ENCODE measurements at regions not wholly inside any gene's neighbourhood (a gene's known extent, or its start where the extent isn't known, plus 50 kb on each side); places are given as distances from the start of the nearest gene placed in this dataset.

DNA sequence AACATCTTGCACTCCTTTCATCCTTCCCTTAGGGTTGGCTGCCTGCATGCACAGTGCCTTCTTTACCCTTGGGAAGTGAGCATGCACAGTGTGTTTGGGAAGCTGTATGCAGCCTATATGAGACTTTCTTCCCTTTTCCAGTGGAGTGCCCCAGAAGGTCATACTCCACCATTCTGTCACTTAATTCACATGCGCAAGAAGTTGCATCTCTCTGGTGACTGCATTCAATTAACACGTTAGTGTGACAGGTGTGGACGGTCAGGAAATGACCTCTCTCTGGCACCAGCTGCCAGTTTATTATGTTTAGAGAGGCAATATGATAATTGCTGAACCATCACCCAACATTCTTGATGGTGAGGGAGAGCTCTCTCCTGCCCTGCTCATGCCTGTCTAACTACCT is 770.0 kb downstream of the FLRT2 start (continued):
- TF ChIP-seq, protein P1, sequence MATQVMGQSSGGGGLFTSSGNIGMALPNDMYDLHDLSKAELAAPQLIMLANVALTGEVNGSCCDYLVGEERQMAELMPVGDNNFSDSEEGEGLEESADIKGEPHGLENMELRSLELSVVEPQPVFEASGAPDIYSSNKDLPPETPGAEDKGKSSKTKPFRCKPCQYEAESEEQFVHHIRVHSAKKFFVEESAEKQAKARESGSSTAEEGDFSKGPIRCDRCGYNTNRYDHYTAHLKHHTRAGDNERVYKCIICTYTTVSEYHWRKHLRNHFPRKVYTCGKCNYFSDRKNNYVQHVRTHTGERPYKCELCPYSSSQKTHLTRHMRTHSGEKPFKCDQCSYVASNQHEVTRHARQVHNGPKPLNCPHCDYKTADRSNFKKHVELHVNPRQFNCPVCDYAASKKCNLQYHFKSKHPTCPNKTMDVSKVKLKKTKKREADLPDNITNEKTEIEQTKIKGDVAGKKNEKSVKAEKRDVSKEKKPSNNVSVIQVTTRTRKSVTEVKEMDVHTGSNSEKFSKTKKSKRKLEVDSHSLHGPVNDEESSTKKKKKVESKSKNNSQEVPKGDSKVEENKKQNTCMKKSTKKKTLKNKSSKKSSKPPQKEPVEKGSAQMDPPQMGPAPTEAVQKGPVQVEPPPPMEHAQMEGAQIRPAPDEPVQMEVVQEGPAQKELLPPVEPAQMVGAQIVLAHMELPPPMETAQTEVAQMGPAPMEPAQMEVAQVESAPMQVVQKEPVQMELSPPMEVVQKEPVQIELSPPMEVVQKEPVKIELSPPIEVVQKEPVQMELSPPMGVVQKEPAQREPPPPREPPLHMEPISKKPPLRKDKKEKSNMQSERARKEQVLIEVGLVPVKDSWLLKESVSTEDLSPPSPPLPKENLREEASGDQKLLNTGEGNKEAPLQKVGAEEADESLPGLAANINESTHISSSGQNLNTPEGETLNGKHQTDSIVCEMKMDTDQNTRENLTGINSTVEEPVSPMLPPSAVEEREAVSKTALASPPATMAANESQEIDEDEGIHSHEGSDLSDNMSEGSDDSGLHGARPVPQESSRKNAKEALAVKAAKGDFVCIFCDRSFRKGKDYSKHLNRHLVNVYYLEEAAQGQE (IDR thresholded peaks at IDR 0.05; ENCODE audit: unreplicated experiment): no peak
- no peak for TF ChIP-seq NANOG (IDR thresholded peaks at IDR 0.05; ENCODE audit: borderline replicate concordance)
- TF ChIP-seq ZNF331 (CRISPR knock-in tag; IDR thresholded peaks at IDR 0.05; ENCODE audit: low read depth): no peak
- TF ChIP-seq, protein P2, sequence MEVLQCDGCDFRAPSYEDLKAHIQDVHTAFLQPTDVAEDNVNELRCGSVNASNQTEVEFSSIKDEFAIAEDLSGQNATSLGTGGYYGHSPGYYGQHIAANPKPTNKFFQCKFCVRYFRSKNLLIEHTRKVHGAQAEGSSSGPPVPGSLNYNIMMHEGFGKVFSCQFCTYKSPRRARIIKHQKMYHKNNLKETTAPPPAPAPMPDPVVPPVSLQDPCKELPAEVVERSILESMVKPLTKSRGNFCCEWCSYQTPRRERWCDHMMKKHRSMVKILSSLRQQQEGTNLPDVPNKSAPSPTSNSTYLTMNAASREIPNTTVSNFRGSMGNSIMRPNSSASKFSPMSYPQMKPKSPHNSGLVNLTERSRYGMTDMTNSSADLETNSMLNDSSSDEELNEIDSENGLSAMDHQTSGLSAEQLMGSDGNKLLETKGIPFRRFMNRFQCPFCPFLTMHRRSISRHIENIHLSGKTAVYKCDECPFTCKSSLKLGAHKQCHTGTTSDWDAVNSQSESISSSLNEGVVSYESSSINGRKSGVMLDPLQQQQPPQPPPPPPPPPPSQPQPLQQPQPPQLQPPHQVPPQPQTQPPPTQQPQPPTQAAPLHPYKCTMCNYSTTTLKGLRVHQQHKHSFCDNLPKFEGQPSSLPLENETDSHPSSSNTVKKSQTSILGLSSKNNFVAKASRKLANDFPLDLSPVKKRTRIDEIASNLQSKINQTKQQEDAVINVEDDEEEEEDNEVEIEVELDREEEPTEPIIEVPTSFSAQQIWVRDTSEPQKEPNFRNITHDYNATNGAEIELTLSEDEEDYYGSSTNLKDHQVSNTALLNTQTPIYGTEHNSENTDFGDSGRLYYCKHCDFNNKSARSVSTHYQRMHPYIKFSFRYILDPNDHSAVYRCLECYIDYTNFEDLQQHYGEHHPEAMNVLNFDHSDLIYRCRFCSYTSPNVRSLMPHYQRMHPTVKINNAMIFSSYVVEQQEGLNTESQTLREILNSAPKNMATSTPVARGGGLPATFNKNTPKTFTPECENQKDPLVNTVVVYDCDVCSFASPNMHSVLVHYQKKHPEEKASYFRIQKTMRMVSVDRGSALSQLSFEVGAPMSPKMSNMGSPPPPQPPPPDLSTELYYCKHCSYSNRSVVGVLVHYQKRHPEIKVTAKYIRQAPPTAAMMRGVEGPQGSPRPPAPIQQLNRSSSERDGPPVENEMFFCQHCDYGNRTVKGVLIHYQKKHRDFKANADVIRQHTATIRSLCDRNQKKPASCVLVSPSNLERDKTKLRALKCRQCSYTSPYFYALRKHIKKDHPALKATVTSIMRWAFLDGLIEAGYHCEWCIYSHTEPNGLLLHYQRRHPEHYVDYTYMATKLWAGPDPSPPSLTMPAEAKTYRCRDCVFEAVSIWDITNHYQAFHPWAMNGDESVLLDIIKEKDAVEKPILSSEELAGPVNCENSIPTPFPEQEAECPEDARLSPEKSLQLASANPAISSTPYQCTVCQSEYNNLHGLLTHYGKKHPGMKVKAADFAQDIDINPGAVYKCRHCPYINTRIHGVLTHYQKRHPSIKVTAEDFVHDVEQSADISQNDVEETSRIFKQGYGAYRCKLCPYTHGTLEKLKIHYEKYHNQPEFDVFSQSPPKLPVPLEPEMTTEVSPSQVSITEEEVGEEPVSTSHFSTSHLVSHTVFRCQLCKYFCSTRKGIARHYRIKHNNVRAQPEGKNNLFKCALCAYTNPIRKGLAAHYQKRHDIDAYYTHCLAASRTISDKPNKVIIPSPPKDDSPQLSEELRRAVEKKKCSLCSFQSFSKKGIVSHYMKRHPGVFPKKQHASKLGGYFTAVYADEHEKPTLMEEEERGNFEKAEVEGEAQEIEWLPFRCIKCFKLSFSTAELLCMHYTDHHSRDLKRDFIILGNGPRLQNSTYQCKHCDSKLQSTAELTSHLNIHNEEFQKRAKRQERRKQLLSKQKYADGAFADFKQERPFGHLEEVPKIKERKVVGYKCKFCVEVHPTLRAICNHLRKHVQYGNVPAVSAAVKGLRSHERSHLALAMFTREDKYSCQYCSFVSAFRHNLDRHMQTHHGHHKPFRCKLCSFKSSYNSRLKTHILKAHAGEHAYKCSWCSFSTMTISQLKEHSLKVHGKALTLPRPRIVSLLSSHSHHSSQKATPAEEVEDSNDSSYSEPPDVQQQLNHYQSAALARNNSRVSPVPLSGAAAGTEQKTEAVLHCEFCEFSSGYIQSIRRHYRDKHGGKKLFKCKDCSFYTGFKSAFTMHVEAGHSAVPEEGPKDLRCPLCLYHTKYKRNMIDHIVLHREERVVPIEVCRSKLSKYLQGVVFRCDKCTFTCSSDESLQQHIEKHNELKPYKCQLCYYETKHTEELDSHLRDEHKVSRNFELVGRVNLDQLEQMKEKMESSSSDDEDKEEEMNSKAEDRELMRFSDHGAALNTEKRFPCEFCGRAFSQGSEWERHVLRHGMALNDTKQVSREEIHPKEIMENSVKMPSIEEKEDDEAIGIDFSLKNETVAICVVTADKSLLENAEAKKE (CRISPR knock-in tag; IDR thresholded peaks at IDR 0.05): no peak
- no peak for TF ChIP-seq POLR2AphosphoS5 (IDR thresholded peaks at IDR 0.05; ENCODE audit: low read depth)

DNA sequence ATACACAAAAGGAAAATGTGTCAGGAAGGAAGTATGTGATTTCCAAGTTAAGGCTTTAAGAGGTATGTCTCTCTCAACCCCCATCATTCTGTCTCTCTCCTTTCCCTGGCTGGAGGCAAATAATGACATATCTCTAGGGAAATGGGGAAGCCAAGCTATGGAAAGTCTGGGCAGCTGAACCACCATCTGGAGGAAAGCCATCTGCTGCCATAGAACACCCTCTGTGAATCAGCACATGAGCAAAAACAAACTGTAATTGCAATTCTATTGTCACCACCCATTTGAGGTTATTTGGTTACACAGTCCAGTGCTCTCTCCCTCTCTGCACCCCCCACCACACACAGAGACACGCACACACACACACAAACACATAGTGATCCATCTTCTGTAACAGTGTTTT is 766.2 kb downstream of the FLRT2 start:
- DNase-seq (ENCODE audit: low spot score): no peak
- Mint-ChIP-seq H3K27me3 (ENCODE audit: insufficient read depth, low read depth, poor library complexity) (no peaks in the 10 kb centered on the region), H3K36me3 (ENCODE audit: low read depth) (no peaks in the 10 kb centered on the region), H3K27ac (no peak overlapping the region), H3K4me3 (no peak overlapping the region), H3K9me3 (no peaks in the 10 kb centered on the region; the same call in 2 of the 3 replicates), H3K4me1 (peaks cover 16% of the 10 kb centered on the region; the same call in 2 of the 3 replicates)
- no peak overlapping the region for H3K4me3 ChIP-seq
- H3K9me2 ChIP-seq (ENCODE audit: insufficient read depth): 0 out of 2 replicates have a peak, but pooled peaks cover 2% of the 10 kb centered on the region
- H3F3A ChIP-seq (replicated peaks; ENCODE audit: low read depth): no peaks in the 10 kb centered on the region
- ATAC-seq: no peak
- no peak overlapping the region for H3K27ac ChIP-seq (ENCODE audit: low read depth)
- no peaks in the 10 kb centered on the region for H3K36me3 ChIP-seq (ENCODE audit: insufficient read depth)
- H3K4me2 ChIP-seq: no peak overlapping the region
- H3K79me2 ChIP-seq (replicated peaks; ENCODE audit: insufficient read depth): no peaks in the 10 kb centered on the region
- TF ChIP-seq STAT1 (IDR thresholded peaks at IDR 0.05; ENCODE audit: unreplicated experiment): no peak
- TF ChIP-seq EZH2 (IDR thresholded peaks at IDR 0.05; ENCODE audit: low read depth, unreplicated experiment): no peak
- no peak for TF ChIP-seq POLR2AphosphoS5 (IDR thresholded peaks at IDR 0.05; ENCODE audit: low read depth)
- no peak for TF ChIP-seq CREB1 (CRISPR knock-in tag; IDR thresholded peaks at IDR 0.05; ENCODE audit: low read depth)
- H4K20me1 ChIP-seq (replicated peaks; ENCODE audit: insufficient read depth): no peaks in the 10 kb centered on the region
- H3K4me1 ChIP-seq (ENCODE audit: insufficient read depth): peaks cover 19% of the 10 kb centered on the region
- H2AFZ ChIP-seq: no peak overlapping the region
- H3K27me3 ChIP-seq (ENCODE audit: insufficient read depth): no peaks in the 10 kb centered on the region

Data from GM23338 (cell line).